IPS-15b (cell line): ENCODE measurements at regions not wholly inside any gene's neighbourhood (a gene's known extent, or its start where the extent isn't known, plus 50 kb on each side); places are given as distances from the start of the nearest gene placed in this dataset.

Source experiments
- H3K27me3 ChIP-seq: one replicate; pipeline ENCODE4 v1.6.1; 2013; ENCODE audit warnings: low read length; ENCODE audit not compliant: control insufficient read depth, insufficient read depth
- H3K36me3 ChIP-seq: one replicate; pipeline ENCODE4 v1.6.1; 2013; ENCODE audit warnings: low read length; ENCODE audit not compliant: control insufficient read depth, insufficient read depth
- H3K4me1 ChIP-seq: one replicate; pipeline ENCODE4 v1.6.1; 2013; ENCODE audit warnings: mild to moderate bottlenecking, low read length; ENCODE audit not compliant: control insufficient read depth, insufficient read depth
- H3K4me3 ChIP-seq: one replicate; pipeline ENCODE4 v1.5.1; 2013; ENCODE audit warnings: low read depth, low read length
- H3K9ac ChIP-seq: one replicate; pipeline ENCODE4 v1.6.1; 2013; ENCODE audit warnings: low read depth, mild to moderate bottlenecking, low read length
- H3K9me3 ChIP-seq: one replicate; pipeline ENCODE4 v1.6.1; 2013; ENCODE audit warnings: mild to moderate bottlenecking, low read length; ENCODE audit not compliant: control insufficient read depth, insufficient read depth

- no peak overlapping the region for H3K4me3 ChIP-seq
- peaks cover 4% of the 10 kb centered on the region for H3K36me3 ChIP-seq
- H3K27me3 ChIP-seq: no peaks in the 10 kb centered on the region
- H3K4me1 ChIP-seq: peaks cover 2% of the 10 kb centered on the region
- H3K9me3 ChIP-seq: no peaks in the 10 kb centered on the region
- no peak overlapping the region for H3K9ac ChIP-seq
These were observed 445.1 kb downstream of the SIPA1L2 start for GRCh38 chr1:232184561-232185530.

DNA sequence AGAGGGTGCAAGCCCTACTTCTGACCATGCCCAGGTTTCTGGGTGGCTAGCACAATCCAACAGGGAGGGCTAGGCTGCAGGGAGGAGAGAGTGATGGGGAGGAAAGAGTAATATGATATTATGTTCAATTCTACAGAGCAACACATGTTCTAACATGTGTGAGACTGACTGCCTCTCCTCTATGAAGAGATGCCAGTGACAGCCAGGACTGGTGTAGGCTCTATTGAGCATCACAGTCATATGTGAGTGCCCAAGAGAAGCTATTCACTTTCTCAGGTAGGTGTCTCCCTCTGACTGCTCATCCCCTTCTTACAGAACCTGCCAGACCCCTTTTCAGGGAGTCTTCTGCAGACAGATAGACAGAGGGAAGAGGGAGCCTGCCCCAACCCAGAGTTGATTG, 446.1 kb downstream of the SIPA1L2 start:
- Histone ChIP-seq H3K4me3 (no peak overlapping the region), H3K9me3 (no peaks in the 10 kb centered on the region), H3K4me1 (peaks cover 2% of the 10 kb centered on the region), H3K36me3 (peaks cover 4% of the 10 kb centered on the region), H3K9ac (no peak overlapping the region), H3K27me3 (no peaks in the 10 kb centered on the region)

GRCh38 chr1:232183266-232183800, 446.6 kb downstream of the SIPA1L2 start:
- Histone ChIP-seq H3K27me3 (no peaks in the 10 kb centered on the region), H3K36me3 (peaks cover 4% of the 10 kb centered on the region), H3K4me1 (peaks cover 2% of the 10 kb centered on the region), H3K9me3 (no peaks in the 10 kb centered on the region), H3K4me3 (no peak overlapping the region), H3K9ac (no peak overlapping the region)

- no peaks in the 10 kb centered on the region for H3K27me3 ChIP-seq
- H3K4me3 ChIP-seq: no peak overlapping the region
- no peaks in the 10 kb centered on the region for H3K9me3 ChIP-seq
- H3K9ac ChIP-seq: no peak overlapping the region
- H3K4me1 ChIP-seq: peaks cover 2% of the 10 kb centered on the region
- H3K36me3 ChIP-seq: peaks cover 4% of the 10 kb centered on the region
These were observed 447.7 kb downstream of the SIPA1L2 start for GRCh38 chr1:232182236-232182635.

DNA sequence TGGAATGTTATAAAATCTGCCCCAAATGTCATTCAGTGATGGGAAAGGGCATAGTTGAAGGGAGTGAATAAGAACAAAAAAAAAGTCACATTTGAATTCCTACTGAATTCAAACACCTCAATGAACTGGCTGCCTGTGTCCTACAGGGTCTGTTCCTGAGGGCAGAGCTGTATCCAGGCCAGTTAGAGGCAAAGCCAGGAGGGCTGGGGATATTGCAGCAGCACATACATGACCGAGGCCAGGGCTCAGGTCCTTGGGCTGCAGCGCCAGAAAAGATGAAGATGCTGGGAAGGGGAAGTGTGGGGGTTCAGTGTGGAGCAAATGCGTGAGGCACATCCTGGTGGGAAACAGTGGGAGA, 449.2 kb downstream of the SIPA1L2 start:
- H3K9ac ChIP-seq: no peak overlapping the region
- no peaks in the 10 kb centered on the region for H3K27me3 ChIP-seq

GRCh38 chr1:232179896-232180778, 449.8 kb downstream of the SIPA1L2 start:
- Histone ChIP-seq H3K36me3 (peaks cover 3% of the 10 kb centered on the region), H3K27me3 (no peaks in the 10 kb centered on the region), H3K4me3 (no peak overlapping the region), H3K9ac (no peak overlapping the region), H3K9me3 (no peaks in the 10 kb centered on the region), H3K4me1 (peaks cover 2% of the 10 kb centered on the region)

More for the DNA sequence above, 449.2 kb downstream of the SIPA1L2 start:
- Histone ChIP-seq H3K4me1 (peaks cover 2% of the 10 kb centered on the region), H3K4me3 (no peak overlapping the region), H3K9me3 (no peaks in the 10 kb centered on the region), H3K36me3 (peaks cover 4% of the 10 kb centered on the region)

DNA sequence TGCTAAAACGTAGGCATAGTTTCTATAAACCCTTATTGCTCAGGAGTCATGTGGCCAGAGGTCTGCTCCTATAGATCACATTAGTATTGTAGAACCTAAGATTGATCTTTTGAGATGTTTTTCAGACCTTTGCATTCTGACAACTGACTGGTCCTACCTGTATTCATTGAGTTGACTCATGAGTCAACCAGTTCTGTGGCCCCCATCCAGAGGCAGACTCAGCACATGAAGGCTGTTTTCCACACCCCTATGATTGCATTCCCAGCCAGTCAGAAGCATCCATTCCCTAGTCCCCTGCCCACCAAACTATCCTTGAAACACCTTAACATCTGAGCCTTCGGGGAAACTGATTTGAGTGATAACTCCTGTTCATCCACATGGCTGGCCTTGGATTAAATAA, 451.7 kb downstream of the SIPA1L2 start:
- no peaks in the 10 kb centered on the region for H3K36me3 ChIP-seq
- H3K9ac ChIP-seq: no peak overlapping the region
- peaks cover 2% of the 10 kb centered on the region for H3K4me1 ChIP-seq
- no peaks in the 10 kb centered on the region for H3K27me3 ChIP-seq
- H3K9me3 ChIP-seq: no peaks in the 10 kb centered on the region
- H3K4me3 ChIP-seq: no peak overlapping the region

GRCh38 chr1:232177438-232177837, 452.5 kb downstream of the SIPA1L2 start:
- H3K27me3 ChIP-seq: no peaks in the 10 kb centered on the region
- H3K36me3 ChIP-seq: no peaks in the 10 kb centered on the region

DNA sequence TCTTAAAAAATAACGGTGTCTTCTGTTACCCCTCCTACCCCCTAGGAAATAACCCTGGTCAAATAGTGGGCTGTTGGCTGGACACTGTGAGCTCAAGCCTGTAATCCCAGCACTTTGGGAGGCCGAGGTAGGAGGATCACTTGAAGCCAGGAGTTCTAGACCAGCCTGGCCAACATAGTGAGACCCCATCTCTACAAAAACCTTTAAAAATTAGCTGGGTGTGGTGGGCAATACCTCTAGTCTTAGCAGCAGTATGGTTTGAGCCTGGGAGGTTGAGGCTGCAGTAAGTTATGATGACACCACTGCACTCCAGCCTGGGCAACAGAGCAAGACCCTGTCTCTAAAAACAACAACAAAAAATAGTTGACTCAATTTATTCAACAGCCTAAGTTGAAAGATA, 453.7 kb downstream of the SIPA1L2 start:
- H3K4me1 ChIP-seq: peaks cover 2% of the 10 kb centered on the region
- no peak overlapping the region for H3K9ac ChIP-seq
- H3K36me3 ChIP-seq: no peaks in the 10 kb centered on the region
- no peak overlapping the region for H3K4me3 ChIP-seq
- H3K27me3 ChIP-seq: no peaks in the 10 kb centered on the region
- H3K9me3 ChIP-seq: no peaks in the 10 kb centered on the region

More at GRCh38 chr1:232177438-232177837, 452.5 kb downstream of the SIPA1L2 start:
- Histone ChIP-seq H3K4me3 (no peak overlapping the region), H3K9me3 (no peaks in the 10 kb centered on the region), H3K9ac (no peak overlapping the region), H3K4me1 (peaks cover 2% of the 10 kb centered on the region)

- Histone ChIP-seq H3K9me3 (no peaks in the 10 kb centered on the region), H3K36me3 (no peaks in the 10 kb centered on the region), H3K9ac (no peak overlapping the region), H3K27me3 (no peaks in the 10 kb centered on the region), H3K4me1 (no peaks in the 10 kb centered on the region), H3K4me3 (no peak overlapping the region)
These were observed 455.6 kb downstream of the SIPA1L2 start for GRCh38 chr1:232174306-232174705.

DNA sequence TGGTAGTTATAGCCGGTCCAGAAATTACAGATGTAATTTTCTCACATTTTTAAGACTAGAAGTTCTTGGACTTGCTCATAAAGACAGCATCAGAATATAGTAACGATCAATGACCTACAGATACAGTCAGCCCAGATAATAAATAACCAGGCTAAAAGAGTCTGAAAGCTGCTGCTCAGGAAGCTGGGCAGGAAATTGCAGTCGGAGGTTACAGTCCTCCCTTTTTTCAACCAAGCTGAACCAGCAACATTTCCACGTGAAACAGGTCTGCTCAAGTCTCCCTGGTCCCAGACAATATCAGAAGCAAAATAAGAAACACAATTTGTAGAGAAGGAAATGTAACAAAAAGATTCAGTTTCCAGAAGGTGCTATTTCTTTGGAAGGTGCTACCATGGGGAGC, 457.4 kb downstream of the SIPA1L2 start:
- H3K9me3 ChIP-seq: no peaks in the 10 kb centered on the region
- no peak overlapping the region for H3K4me3 ChIP-seq
- H3K4me1 ChIP-seq: no peaks in the 10 kb centered on the region
- H3K9ac ChIP-seq: no peak overlapping the region
- no peaks in the 10 kb centered on the region for H3K27me3 ChIP-seq
- no peaks in the 10 kb centered on the region for H3K36me3 ChIP-seq
